ENCODE measurements at regions not wholly inside any gene's neighbourhood (a gene's known extent, or its start where the extent isn't known, plus 50 kb on each side); places are given as distances from the start of the nearest gene placed in this dataset.

DNA sequence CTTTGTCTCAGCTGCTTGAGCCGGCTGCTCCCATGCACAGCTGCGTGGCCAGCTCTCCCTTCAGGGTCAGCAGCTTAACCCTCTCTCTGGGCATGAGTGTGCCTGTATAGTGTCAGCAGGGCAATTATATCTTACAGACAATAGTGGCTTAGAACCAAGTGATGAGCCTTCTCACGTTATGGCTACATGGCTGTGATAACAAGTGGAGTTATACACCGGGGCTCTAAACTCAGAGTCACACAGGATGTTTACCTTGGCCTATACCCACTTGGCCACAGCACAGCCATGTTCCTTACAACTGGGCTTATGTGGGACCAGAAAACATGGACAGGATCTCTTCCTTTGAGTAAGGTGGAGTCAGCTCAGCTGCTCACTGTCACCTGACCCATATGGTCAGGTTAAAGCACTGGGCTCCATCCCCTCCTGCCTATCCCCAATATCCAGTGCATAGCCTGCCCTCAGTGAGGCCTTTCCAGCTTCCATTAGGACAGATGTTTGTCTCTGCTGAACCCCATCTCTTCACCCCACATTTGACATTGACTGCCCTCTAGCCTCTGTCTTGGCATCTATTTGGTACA lies 294.2 kb upstream of the NCKAP5 start:
- H3K36me3 ChIP-seq (ENCODE audit: insufficient read depth): no peaks in the 10 kb centered on the region
- H3K79me2 ChIP-seq (replicated peaks; ENCODE audit: insufficient read depth): no peaks in the 10 kb centered on the region
- DNase-seq (ENCODE audit: low spot score) (no peak), ATAC-seq (no peak)
- no peak overlapping the region for H3K27ac ChIP-seq (ENCODE audit: low read depth)
- Mint-ChIP-seq H3K36me3 (ENCODE audit: low read depth) (no peaks in the 10 kb centered on the region), H3K27ac (no peak overlapping the region), H3K4me1 (no peaks in the 10 kb centered on the region), H3K9me3 (no peaks in the 10 kb centered on the region; the same call in 2 of the 3 replicates), H3K4me3 (no peak overlapping the region), H3K27me3 (ENCODE audit: insufficient read depth, low read depth, poor library complexity) (no peaks in the 10 kb centered on the region)
- TF ChIP-seq JUNB (IDR thresholded peaks at IDR 0.05; ENCODE audit: unreplicated experiment) (no peak), EZH2 (IDR thresholded peaks at IDR 0.05; ENCODE audit: low read depth, unreplicated experiment) (no peak), ZNF331 (CRISPR knock-in tag; IDR thresholded peaks at IDR 0.05; ENCODE audit: low read depth) (no peak), ZNF114 (CRISPR knock-in tag; IDR thresholded peaks at IDR 0.05) (no peak), POLR2AphosphoS5 (IDR thresholded peaks at IDR 0.05; ENCODE audit: low read depth) (no peak), CREB1 (CRISPR knock-in tag; IDR thresholded peaks at IDR 0.05; ENCODE audit: low read depth) (no peak), NANOG (IDR thresholded peaks at IDR 0.05; ENCODE audit: borderline replicate concordance) (no peak), EZH2phosphoT487 (IDR thresholded peaks at IDR 0.05; ENCODE audit: unreplicated experiment) (no peak)
- TF ChIP-seq, protein P1, sequence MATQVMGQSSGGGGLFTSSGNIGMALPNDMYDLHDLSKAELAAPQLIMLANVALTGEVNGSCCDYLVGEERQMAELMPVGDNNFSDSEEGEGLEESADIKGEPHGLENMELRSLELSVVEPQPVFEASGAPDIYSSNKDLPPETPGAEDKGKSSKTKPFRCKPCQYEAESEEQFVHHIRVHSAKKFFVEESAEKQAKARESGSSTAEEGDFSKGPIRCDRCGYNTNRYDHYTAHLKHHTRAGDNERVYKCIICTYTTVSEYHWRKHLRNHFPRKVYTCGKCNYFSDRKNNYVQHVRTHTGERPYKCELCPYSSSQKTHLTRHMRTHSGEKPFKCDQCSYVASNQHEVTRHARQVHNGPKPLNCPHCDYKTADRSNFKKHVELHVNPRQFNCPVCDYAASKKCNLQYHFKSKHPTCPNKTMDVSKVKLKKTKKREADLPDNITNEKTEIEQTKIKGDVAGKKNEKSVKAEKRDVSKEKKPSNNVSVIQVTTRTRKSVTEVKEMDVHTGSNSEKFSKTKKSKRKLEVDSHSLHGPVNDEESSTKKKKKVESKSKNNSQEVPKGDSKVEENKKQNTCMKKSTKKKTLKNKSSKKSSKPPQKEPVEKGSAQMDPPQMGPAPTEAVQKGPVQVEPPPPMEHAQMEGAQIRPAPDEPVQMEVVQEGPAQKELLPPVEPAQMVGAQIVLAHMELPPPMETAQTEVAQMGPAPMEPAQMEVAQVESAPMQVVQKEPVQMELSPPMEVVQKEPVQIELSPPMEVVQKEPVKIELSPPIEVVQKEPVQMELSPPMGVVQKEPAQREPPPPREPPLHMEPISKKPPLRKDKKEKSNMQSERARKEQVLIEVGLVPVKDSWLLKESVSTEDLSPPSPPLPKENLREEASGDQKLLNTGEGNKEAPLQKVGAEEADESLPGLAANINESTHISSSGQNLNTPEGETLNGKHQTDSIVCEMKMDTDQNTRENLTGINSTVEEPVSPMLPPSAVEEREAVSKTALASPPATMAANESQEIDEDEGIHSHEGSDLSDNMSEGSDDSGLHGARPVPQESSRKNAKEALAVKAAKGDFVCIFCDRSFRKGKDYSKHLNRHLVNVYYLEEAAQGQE (IDR thresholded peaks at IDR 0.05; ENCODE audit: unreplicated experiment): no peak
- TF ChIP-seq, protein P2, sequence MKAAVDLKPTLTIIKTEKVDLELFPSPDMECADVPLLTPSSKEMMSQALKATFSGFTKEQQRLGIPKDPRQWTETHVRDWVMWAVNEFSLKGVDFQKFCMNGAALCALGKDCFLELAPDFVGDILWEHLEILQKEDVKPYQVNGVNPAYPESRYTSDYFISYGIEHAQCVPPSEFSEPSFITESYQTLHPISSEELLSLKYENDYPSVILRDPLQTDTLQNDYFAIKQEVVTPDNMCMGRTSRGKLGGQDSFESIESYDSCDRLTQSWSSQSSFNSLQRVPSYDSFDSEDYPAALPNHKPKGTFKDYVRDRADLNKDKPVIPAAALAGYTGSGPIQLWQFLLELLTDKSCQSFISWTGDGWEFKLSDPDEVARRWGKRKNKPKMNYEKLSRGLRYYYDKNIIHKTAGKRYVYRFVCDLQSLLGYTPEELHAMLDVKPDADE (IDR thresholded peaks at IDR 0.05): no peak
- no peaks in the 10 kb centered on the region for H4K20me1 ChIP-seq (replicated peaks; ENCODE audit: insufficient read depth)
- no peaks in the 10 kb centered on the region for H3K4me1 ChIP-seq (ENCODE audit: insufficient read depth)
- no peaks in the 10 kb centered on the region for H3K27me3 ChIP-seq (ENCODE audit: insufficient read depth)
- H3K4me2 ChIP-seq: no peak overlapping the region
- H3K4me3 ChIP-seq: no peak overlapping the region
- H3F3A ChIP-seq (replicated peaks; ENCODE audit: low read depth): no peaks in the 10 kb centered on the region
- H2AFZ ChIP-seq: no peak overlapping the region
- H3K9me2 ChIP-seq (ENCODE audit: insufficient read depth): no peaks in the 10 kb centered on the region

DNA sequence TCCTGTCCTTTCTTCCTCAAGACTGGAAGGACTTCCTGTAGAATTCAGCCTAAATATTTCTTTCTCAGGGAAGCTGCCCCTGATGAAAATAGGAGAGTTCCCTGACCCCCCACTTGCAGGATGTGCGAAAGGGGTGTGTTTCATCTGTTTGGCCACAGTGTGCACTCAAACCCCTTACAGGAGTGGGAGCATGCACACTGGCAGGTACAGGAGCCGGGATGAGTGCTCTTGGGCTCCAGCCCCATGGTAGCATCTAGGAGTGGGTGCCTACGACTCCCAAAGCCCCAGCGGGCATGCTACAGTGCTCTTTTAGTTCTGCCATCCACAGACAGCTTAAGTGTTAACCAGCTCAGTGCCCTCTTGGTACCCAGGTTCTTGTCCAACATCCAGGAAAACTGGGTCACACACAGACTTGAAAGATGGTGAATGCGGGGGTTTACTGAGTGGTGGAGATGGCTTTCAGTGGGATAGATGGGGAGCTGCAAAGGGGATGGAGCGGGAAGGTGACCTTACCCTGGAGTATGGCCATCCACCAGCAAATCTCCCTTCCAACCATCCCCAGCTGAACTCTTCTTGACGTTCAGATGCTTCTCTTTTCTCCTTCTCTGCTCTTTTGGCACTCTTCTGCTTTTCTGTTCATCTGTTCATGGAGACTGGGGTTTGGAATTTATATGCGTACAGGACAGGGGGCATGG lies 295.0 kb upstream of the NCKAP5 start:
- Histone ChIP-seq H3K36me3 (ENCODE audit: insufficient read depth) (no peaks in the 10 kb centered on the region), H3K27me3 (ENCODE audit: insufficient read depth) (no peaks in the 10 kb centered on the region), H3K9me2 (ENCODE audit: insufficient read depth) (no peaks in the 10 kb centered on the region), H2AFZ (no peak overlapping the region), H3K4me3 (no peak overlapping the region), H3K79me2 (replicated peaks; ENCODE audit: insufficient read depth) (no peaks in the 10 kb centered on the region), H3K4me1 (ENCODE audit: insufficient read depth) (no peaks in the 10 kb centered on the region), H4K20me1 (replicated peaks; ENCODE audit: insufficient read depth) (no peaks in the 10 kb centered on the region), H3K4me2 (no peak overlapping the region), H3K27ac (ENCODE audit: low read depth) (no peak overlapping the region), H3F3A (replicated peaks; ENCODE audit: low read depth) (no peaks in the 10 kb centered on the region)
- Mint-ChIP-seq H3K4me1 (no peaks in the 10 kb centered on the region), H3K27me3 (ENCODE audit: insufficient read depth, low read depth, poor library complexity) (no peaks in the 10 kb centered on the region), H3K9me3 (no peaks in the 10 kb centered on the region; the same call in 2 of the 3 replicates), H3K36me3 (ENCODE audit: low read depth) (no peaks in the 10 kb centered on the region), H3K4me3 (no peak overlapping the region), H3K27ac (no peak overlapping the region)
- ATAC-seq (no peak), DNase-seq (ENCODE audit: low spot score) (no peak)
- no peak for TF ChIP-seq CREB1 (CRISPR knock-in tag; IDR thresholded peaks at IDR 0.05; ENCODE audit: low read depth)
- TF ChIP-seq ZNF331 (CRISPR knock-in tag; IDR thresholded peaks at IDR 0.05; ENCODE audit: low read depth): no peak
- TF ChIP-seq, protein P2 (IDR thresholded peaks at IDR 0.05): no peak
- no peak for TF ChIP-seq STAT1 (IDR thresholded peaks at IDR 0.05; ENCODE audit: unreplicated experiment)
- TF ChIP-seq, protein P1 (IDR thresholded peaks at IDR 0.05; ENCODE audit: unreplicated experiment): no peak
- no peak for TF ChIP-seq EZH2 (IDR thresholded peaks at IDR 0.05; ENCODE audit: low read depth, unreplicated experiment)
- TF ChIP-seq POLR2AphosphoS5 (IDR thresholded peaks at IDR 0.05; ENCODE audit: low read depth): no peak
- no peak for TF ChIP-seq NANOG (IDR thresholded peaks at IDR 0.05; ENCODE audit: borderline replicate concordance)

Data from GM23338 (cell line).